Neural crest cell (in vitro differentiated cells): ENCODE measurements at regions not wholly inside any gene's neighbourhood (a gene's known extent, or its start where the extent isn't known, plus 50 kb on each side); places are given as distances from the start of the nearest gene placed in this dataset.

Experiments used
- DNase-seq: peaks from one replicate; pipeline ENCODE4 v3.0.0; 2021; ENCODE audit warnings: low read depth, mixed read lengths, low spot score
- H3K27ac Mint-ChIP-seq: one replicate; pipeline ENCODE4 v1.8.0; 2021; ENCODE audit warnings: mild to moderate bottlenecking, mixed read lengths; ENCODE audit not compliant: unreplicated experiment
- H3K27me3 Mint-ChIP-seq: 2 replicates; pipeline ENCODE4 v1.8.0; 2021; ENCODE audit warnings: low read depth, mild to moderate bottlenecking, mixed read lengths
- H3K36me3 Mint-ChIP-seq: 2 replicates; pipeline ENCODE4 v1.8.0; 2021; ENCODE audit warnings: low read depth, mild to moderate bottlenecking, mixed read lengths
- H3K4me1 Mint-ChIP-seq: 2 replicates; pipeline ENCODE4 v1.8.0; 2021; ENCODE audit warnings: mixed read lengths
- H3K4me3 Mint-ChIP-seq: one replicate; pipeline ENCODE4 v1.8.0; 2021; ENCODE audit warnings: mild to moderate bottlenecking, mixed read lengths
- H3K9me3 Mint-ChIP-seq: 2 replicates; pipeline ENCODE4 v1.8.0; 2021; ENCODE audit warnings: mixed read lengths
- TF ChIP-seq, protein P1 (sequence below): fragments of 200-600 bp; sonication (generic); conservative IDR thresholded peaks from 2 replicates; pipeline ENCODE4 v1.5.0; 2021; ENCODE audit warnings: antibody characterized with exemption, mild to moderate bottlenecking

DNA sequence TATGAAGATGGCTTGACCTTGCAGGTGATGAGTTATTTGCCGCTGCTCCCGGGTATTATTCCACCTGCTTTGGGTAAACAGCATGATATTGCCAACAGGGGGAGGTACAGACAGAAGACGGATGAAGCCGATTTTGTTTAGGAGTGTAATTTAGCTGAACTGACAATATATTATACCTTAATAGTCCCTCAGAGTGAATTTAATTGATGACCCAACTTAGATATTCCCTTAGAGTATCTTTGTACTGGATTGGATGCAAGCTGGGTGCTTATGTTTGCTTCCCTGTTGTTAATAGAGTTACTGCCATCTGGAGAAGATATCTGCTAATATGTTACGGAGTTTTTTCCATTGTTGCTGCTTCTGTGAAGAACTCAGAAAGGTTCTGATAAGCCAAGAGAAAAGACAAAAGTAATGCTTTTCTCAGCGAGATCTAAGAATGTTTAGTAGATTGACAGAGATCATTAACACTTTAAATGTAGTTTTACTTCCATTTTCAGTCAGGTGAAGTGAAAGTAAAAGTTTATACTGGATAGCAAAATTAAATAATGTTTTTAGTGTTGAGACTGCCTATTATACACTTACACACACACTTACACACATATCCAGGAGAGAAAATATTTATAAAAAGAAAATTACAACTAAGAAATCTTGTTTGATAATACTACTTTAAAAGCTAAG, 2220.8 kb upstream of the PCDH20 start:
- Mint-ChIP-seq H3K27ac (no peak overlapping the region), H3K27me3 (no peaks in the 10 kb centered on the region), H3K4me1 (no peaks in the 10 kb centered on the region), H3K4me3 (no peak overlapping the region), H3K9me3 (no peaks in the 10 kb centered on the region), H3K36me3 (no peaks in the 10 kb centered on the region)
- TF ChIP-seq, protein P1, sequence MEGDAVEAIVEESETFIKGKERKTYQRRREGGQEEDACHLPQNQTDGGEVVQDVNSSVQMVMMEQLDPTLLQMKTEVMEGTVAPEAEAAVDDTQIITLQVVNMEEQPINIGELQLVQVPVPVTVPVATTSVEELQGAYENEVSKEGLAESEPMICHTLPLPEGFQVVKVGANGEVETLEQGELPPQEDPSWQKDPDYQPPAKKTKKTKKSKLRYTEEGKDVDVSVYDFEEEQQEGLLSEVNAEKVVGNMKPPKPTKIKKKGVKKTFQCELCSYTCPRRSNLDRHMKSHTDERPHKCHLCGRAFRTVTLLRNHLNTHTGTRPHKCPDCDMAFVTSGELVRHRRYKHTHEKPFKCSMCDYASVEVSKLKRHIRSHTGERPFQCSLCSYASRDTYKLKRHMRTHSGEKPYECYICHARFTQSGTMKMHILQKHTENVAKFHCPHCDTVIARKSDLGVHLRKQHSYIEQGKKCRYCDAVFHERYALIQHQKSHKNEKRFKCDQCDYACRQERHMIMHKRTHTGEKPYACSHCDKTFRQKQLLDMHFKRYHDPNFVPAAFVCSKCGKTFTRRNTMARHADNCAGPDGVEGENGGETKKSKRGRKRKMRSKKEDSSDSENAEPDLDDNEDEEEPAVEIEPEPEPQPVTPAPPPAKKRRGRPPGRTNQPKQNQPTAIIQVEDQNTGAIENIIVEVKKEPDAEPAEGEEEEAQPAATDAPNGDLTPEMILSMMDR: peak; percentile 42
- DNase-seq: no peak

DNA sequence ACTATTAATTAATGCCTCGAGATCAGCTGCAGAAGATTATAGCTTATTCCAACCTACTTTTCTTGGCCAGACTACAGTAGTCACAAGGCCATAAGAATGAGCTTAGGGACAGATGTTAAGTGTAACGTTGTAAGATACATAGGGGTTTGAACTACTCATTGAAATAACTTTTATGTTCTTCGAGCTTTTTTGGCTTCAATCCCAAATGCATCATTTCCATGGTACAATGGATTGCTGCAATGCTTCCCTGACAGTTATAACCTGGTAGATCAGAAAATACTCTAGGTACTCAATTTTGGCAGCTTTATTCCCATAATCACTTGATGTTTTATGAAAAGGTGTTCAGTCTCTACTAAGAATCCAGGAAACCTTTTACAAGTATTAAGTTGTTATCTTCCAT, 2216.7 kb upstream of the PCDH20 start:
- no peak for DNase-seq
- Mint-ChIP-seq H3K36me3 (no peaks in the 10 kb centered on the region), H3K27ac (no peak overlapping the region), H3K27me3 (no peaks in the 10 kb centered on the region), H3K9me3 (peaks cover 3% of the 10 kb centered on the region), H3K4me1 (peaks cover 12% of the 10 kb centered on the region), H3K4me3 (no peak overlapping the region)
- TF ChIP-seq, protein P1: no peak

DNA sequence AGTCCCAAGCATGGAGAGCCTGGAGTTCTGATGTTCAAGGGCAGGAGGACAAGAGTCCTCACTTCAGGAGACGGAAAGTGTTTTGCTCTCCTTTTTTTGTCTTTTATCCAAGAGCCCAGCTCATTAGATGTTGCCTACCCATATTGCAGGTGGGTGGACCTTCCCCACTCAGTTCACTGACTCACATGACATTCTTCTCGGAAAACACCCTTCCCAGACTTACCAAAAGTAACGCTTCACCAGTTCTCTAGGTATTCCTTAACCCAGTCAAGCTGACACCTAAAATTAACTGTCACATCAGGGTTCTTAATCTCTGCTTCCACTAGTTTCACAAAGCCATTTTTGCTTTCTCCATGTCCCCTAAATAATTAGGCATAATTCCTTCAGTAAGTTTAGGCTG, 2215.4 kb upstream of the PCDH20 start:
- no peak overlapping the region for H3K4me3 Mint-ChIP-seq
- H3K9me3 Mint-ChIP-seq: peaks cover 3% of the 10 kb centered on the region
- no peak for DNase-seq
- no peak overlapping the region for H3K27ac Mint-ChIP-seq
- TF ChIP-seq, protein P1: no peak
- H3K36me3 Mint-ChIP-seq: no peaks in the 10 kb centered on the region
- peaks cover 12% of the 10 kb centered on the region for H3K4me1 Mint-ChIP-seq
- no peaks in the 10 kb centered on the region for H3K27me3 Mint-ChIP-seq

DNA sequence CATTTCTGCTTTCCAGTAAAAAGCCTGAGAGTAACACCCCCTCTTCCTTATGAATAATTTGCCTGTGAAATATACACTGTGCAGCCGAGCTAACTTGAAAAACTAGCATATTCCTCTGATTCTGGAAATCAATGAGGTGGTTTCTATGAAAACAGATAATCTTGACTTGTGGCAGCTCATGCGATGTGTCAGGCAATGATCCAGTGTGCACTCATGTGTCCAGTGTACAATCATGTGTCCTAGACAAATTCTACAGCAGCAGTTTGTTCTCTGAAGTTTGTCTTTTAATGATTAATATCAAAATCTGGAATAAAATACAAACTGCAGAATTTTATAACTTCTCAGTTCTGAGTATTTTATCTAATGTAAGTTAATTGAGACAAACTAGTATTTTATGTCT, 2213.9 kb upstream of the PCDH20 start:
- Mint-ChIP-seq H3K9me3 (peaks cover 3% of the 10 kb centered on the region), H3K27me3 (no peaks in the 10 kb centered on the region), H3K4me1 (peaks cover 12% of the 10 kb centered on the region), H3K36me3 (no peaks in the 10 kb centered on the region), H3K27ac (no peak overlapping the region), H3K4me3 (no peak overlapping the region)
- no peak for DNase-seq
- TF ChIP-seq, protein P1: no peak

DNA sequence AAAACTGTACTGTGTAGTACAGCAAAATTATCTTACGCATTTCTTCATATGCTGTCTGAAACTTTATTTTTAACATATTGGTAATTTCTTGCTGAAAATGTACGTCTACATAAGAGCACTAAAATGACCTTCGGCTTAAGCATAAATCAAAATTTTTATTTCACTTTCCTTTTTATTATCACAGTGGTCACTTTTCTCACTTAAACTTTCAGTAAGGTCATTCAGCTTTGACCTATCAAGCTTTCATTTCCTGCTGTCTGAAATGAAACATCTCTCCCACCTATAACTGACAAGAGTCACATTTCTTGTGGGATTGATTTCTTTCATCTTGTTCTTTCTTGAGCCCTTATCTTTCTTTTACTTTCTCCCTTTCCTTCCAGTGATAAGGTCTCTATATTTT, 2212.7 kb upstream of the PCDH20 start:
- Mint-ChIP-seq H3K36me3 (no peaks in the 10 kb centered on the region), H3K4me3 (no peak overlapping the region), H3K4me1 (peaks cover 12% of the 10 kb centered on the region), H3K9me3 (peaks cover 7% of the 10 kb centered on the region), H3K27ac (no peak overlapping the region), H3K27me3 (no peaks in the 10 kb centered on the region)
- DNase-seq: no peak
- TF ChIP-seq, protein P1: no peak
